GM18870 (cell line): ENCODE measurements at regions not wholly inside any gene's neighbourhood (a gene's known extent, or its start where the extent isn't known, plus 50 kb on each side); places are given as distances from the start of the nearest gene placed in this dataset.
"Not testable (repeated sequence)": the region's sequence is repeated elsewhere in the genome, so short reads cannot be mapped to it uniquely, and the experiment has no call there.

Source experiments
- ATAC-seq: cut with Tn5 transposase; IDR thresholded peaks from one replicate; pipeline ENCODE4 v1.9.1; 2021; ENCODE audit warnings: moderate library complexity; ENCODE audit not compliant: unreplicated experiment

GRCh38 chr9:129305246-129305645 is 127.2 kb upstream of the IER5L start:
- no peak for ATAC-seq

- no peak for ATAC-seq
Measured at GRCh38 chr9:129301941-129302340, 123.9 kb upstream of the IER5L start.

- ATAC-seq = not testable (repeated sequence)
Measured at GRCh38 chr9:129296195-129296594, 118.1 kb upstream of the IER5L start.

- ATAC-seq = no peak
Measured at GRCh38 chr9:129291041-129291501, 113.0 kb upstream of the IER5L start.

GRCh38 chr9:129290606-129291005 is 112.5 kb upstream of the IER5L start:
- ATAC-seq = no peak

- ATAC-seq = no peak
Measured at GRCh38 chr9:129289883-129290282, 111.8 kb upstream of the IER5L start.

GRCh38 chr9:129289131-129289731 is 111.2 kb upstream of the IER5L start:
- no peak for ATAC-seq

- ATAC-seq = no peak
Measured at GRCh38 chr9:129287619-129288305, 109.7 kb upstream of the IER5L start.

GRCh38 chr9:129285979-129286772 is 108.1 kb upstream of the IER5L start:
- ATAC-seq = no peak

GRCh38 chr9:129285382-129285781 is 107.3 kb upstream of the IER5L start:
- no peak for ATAC-seq

- ATAC-seq = no peak
Measured at GRCh38 chr9:129284607-129285291, 106.7 kb upstream of the IER5L start.

- no peak for ATAC-seq
Measured at GRCh38 chr9:129283705-129284606, 105.9 kb upstream of the IER5L start.

GRCh38 chr9:129283291-129283691 is 105.2 kb upstream of the IER5L start:
- ATAC-seq = no peak

- no peak for ATAC-seq
Measured at GRCh38 chr9:129282731-129283211, 104.7 kb upstream of the IER5L start.

- ATAC-seq = no peak
Measured at GRCh38 chr9:129282272-129282671, 104.2 kb upstream of the IER5L start.

GRCh38 chr9:129281506-129282145 is 103.6 kb upstream of the IER5L start:
- ATAC-seq = no peak

- ATAC-seq = no peak
Measured at GRCh38 chr9:129280623-129281271, 102.7 kb upstream of the IER5L start.

- no peak for ATAC-seq
Measured at GRCh38 chr9:129280236-129280622, 102.2 kb upstream of the IER5L start.
